Osteoblast (primary cell): ENCODE measurements at regions not wholly inside any gene's neighbourhood (a gene's known extent, or its start where the extent isn't known, plus 50 kb on each side); places are given as distances from the start of the nearest gene placed in this dataset.
A peak's percentile ranks its signal among the peaks of the same experiment; 100 is the strongest.

Experiments
- DNase-seq: peaks from one replicate; pipeline ENCODE4 v3.0.0; 2011; ENCODE audit warnings: low spot score, mixed read lengths; ENCODE audit not compliant: insufficient read length; ENCODE audit errors: missing footprints
- H2AFZ ChIP-seq: 2 replicates; pipeline ENCODE4 v1.6.0; 2011; ENCODE audit warnings: mild to moderate bottlenecking, low read length
- H3K27ac ChIP-seq: 2 replicates; pipeline ENCODE4 v1.5.1; 2011; ENCODE audit warnings: mild to moderate bottlenecking, low read depth, low read length, moderate library complexity
- H3K27me3 ChIP-seq: 2 replicates; pipeline ENCODE4 v1.6.0; 2012; ENCODE audit warnings: mild to moderate bottlenecking, control low read depth, inconsistent platforms, low read length, moderate library complexity; ENCODE audit not compliant: insufficient read depth
- H3K36me3 ChIP-seq: 2 replicates; pipeline ENCODE4 v1.5.1; 2011; ENCODE audit warnings: mild to moderate bottlenecking, low read length, control low read depth, moderate library complexity; ENCODE audit not compliant: insufficient read depth
- H3K4me1 ChIP-seq: 2 replicates; pipeline ENCODE4 v1.5.1; 2011; ENCODE audit warnings: mild to moderate bottlenecking, low read length, control low read depth, moderate library complexity; ENCODE audit not compliant: insufficient read depth
- H3K4me2 ChIP-seq: 2 replicates; pipeline ENCODE4 v1.6.0; 2011; ENCODE audit warnings: mild to moderate bottlenecking, low read length; ENCODE audit not compliant: insufficient read depth
- H3K4me3 ChIP-seq: fragments of 200-600 bp; sonication (generic); 3 replicates; pipeline ENCODE4 v1.5.1; 2012; ENCODE audit warnings: mild to moderate bottlenecking, low read length, inconsistent platforms; ENCODE audit not compliant: insufficient read depth
- H3K79me2 ChIP-seq: 2 replicates; pipeline ENCODE4 v1.6.0; 2012; ENCODE audit warnings: mild to moderate bottlenecking, low read length, control low read depth, inconsistent platforms; ENCODE audit not compliant: insufficient read depth
- H3K9me3 ChIP-seq: 2 replicates; pipeline ENCODE4 v1.5.1; 2011; ENCODE audit warnings: low read depth, low read length, control low read depth
- H4K20me1 ChIP-seq: 2 replicates; pipeline ENCODE4 v1.6.0; 2012; ENCODE audit warnings: mild to moderate bottlenecking, low read length, control low read depth; ENCODE audit not compliant: insufficient read depth
- TF ChIP-seq, protein P1 (sequence below): IDR thresholded peaks from 2 replicates; pipeline ENCODE4 v1.5.1; 2011; ENCODE audit warnings: mild to moderate bottlenecking, low read depth, low read length, moderate library complexity; ENCODE audit errors: extremely low read depth

DNA sequence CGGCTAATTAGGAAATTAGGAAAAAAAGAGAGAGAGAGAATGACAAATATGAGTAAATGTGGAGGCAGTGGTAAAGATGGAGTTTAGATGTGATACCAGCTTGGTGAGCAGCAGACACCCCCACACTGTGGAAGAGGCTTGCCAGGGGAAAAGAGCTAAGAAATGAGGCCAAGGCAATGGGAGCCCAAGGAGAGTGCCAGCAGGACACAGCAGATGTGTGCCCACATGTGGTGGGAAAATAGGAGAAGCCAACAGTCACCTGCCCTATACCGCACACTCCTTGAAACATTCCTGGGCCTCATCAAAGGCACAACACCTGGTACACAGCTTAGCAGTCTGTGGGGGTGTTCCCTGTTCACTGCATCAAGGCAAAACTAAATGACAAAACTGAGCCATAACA lies 104.9 kb downstream of the FAM76B start:
- no peak overlapping the region for H2AFZ ChIP-seq
- H3K79me2 ChIP-seq: no peaks in the 10 kb centered on the region
- H3K4me2 ChIP-seq: no peak overlapping the region
- TF ChIP-seq, protein P1, sequence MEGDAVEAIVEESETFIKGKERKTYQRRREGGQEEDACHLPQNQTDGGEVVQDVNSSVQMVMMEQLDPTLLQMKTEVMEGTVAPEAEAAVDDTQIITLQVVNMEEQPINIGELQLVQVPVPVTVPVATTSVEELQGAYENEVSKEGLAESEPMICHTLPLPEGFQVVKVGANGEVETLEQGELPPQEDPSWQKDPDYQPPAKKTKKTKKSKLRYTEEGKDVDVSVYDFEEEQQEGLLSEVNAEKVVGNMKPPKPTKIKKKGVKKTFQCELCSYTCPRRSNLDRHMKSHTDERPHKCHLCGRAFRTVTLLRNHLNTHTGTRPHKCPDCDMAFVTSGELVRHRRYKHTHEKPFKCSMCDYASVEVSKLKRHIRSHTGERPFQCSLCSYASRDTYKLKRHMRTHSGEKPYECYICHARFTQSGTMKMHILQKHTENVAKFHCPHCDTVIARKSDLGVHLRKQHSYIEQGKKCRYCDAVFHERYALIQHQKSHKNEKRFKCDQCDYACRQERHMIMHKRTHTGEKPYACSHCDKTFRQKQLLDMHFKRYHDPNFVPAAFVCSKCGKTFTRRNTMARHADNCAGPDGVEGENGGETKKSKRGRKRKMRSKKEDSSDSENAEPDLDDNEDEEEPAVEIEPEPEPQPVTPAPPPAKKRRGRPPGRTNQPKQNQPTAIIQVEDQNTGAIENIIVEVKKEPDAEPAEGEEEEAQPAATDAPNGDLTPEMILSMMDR: no peak
- no peak for DNase-seq
- no peak overlapping the region for H3K27ac ChIP-seq
- H3K36me3 ChIP-seq: no peaks in the 10 kb centered on the region
- no peaks in the 10 kb centered on the region for H4K20me1 ChIP-seq
- no peaks in the 10 kb centered on the region for H3K9me3 ChIP-seq
- no peak overlapping the region for H3K4me3 ChIP-seq
- peaks cover 11% of the 10 kb centered on the region for H3K4me1 ChIP-seq
- no peaks in the 10 kb centered on the region for H3K27me3 ChIP-seq

DNA sequence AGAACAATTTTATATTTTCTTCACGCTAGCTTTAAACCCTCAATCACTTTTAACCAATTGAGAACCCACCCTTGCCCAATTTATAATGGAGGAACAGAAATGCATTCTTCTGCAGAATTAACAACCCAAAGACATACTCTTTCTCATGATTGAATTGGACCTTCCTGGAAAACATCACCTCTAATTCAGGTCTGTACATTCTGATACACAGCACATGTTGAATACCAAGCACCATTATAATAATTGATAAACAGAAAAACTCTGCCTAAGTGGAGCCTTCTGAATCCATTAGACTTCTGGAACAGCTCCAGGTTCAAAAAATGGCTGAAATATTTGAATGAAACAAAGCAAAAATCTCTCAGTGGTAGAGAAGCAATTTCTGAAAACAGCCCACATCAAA lies 105.4 kb downstream of the FAM76B start:
- TF ChIP-seq, protein P1: no peak
- no peak overlapping the region for H3K27ac ChIP-seq
- H3K4me1 ChIP-seq: peaks cover 11% of the 10 kb centered on the region
- no peak overlapping the region for H3K4me3 ChIP-seq
- H4K20me1 ChIP-seq: no peaks in the 10 kb centered on the region
- no peaks in the 10 kb centered on the region for H3K36me3 ChIP-seq
- DNase-seq: no peak
- no peaks in the 10 kb centered on the region for H3K79me2 ChIP-seq
- H3K27me3 ChIP-seq: no peaks in the 10 kb centered on the region
- no peak overlapping the region for H2AFZ ChIP-seq
- H3K9me3 ChIP-seq: no peaks in the 10 kb centered on the region
- H3K4me2 ChIP-seq: no peak overlapping the region

DNA sequence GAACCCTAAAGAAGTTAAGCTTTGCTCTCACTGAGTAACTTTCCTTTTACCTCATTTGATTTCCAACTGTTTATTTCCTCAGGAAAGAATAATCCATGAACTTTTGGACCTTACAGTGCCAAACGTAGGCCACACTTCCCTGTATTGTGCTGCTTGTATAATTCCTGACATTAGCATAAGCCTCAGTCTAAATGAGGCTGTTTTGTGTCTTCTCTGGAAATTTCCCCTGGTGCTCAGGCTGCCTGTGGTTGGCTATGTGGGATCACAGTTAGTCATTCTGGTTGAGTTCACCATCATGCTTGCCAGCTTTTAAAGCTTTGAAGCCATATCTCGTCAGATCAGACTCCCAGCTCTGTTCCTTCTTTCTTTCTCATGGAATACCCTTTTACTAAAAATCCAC lies 107.0 kb downstream of the FAM76B start:
- H3K9me3 ChIP-seq: no peaks in the 10 kb centered on the region
- no peak for DNase-seq
- no peaks in the 10 kb centered on the region for H3K27me3 ChIP-seq
- TF ChIP-seq, protein P1: no peak
- H3K4me1 ChIP-seq: peaks cover 11% of the 10 kb centered on the region
- no peak overlapping the region for H3K4me3 ChIP-seq
- H3K36me3 ChIP-seq: no peaks in the 10 kb centered on the region
- no peaks in the 10 kb centered on the region for H3K79me2 ChIP-seq
- H3K27ac ChIP-seq: no peak overlapping the region
- H2AFZ ChIP-seq: no peak overlapping the region
- no peak overlapping the region for H3K4me2 ChIP-seq
- no peaks in the 10 kb centered on the region for H4K20me1 ChIP-seq

DNA sequence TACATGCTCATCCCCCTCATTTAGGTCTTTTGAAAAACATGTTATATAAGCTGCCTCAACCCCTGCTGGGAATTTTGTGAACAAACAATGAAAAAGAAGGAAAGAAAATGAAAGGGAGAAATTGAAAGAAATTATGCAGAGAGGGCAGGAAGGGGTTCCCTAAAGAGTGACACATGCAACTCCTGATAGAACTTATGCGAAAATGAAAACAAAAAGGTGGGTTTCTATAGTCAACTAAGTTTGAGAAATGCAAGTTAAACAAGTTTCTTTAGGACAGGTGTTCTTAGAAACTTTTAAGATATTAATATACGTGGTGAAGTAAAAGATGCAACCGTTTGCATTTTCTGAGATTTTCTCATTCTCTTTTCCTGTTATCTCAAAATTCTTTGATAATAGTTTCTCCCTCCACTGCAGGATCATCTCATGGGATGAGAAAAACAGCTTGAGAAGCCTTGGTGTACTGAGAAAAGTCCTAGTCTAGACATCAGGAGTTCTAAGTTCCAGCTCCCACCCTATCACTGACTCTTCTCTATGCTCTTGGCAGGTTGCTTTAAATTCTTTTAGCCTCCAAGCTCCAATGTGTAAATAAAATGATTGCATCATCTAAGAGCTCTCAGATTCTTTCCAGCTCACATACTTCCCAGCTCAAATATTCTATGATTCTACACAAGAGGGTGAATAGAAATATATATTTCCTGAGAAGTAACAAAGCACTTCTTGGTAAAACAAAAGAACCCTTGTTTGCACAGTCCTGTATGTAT lies 109.2 kb downstream of the FAM76B start:
- peak overlapping the region; percentile 23 for H3K27ac ChIP-seq
- H3K79me2 ChIP-seq: no peaks in the 10 kb centered on the region
- TF ChIP-seq, protein P1: no peak
- no peaks in the 10 kb centered on the region for H3K9me3 ChIP-seq
- no peak overlapping the region for H3K4me3 ChIP-seq
- no peaks in the 10 kb centered on the region for H3K36me3 ChIP-seq
- H3K4me1 ChIP-seq: peaks cover 11% of the 10 kb centered on the region
- H2AFZ ChIP-seq: no peak overlapping the region
- DNase-seq: no peak
- no peaks in the 10 kb centered on the region for H4K20me1 ChIP-seq
- no peaks in the 10 kb centered on the region for H3K27me3 ChIP-seq
- H3K4me2 ChIP-seq: no peak overlapping the region
